SK-N-SH (cell line): ENCODE measurements at regions not wholly inside any gene's neighbourhood (a gene's known extent, or its start where the extent isn't known, plus 50 kb on each side); places are given as distances from the start of the nearest gene placed in this dataset.

Source experiments
- CTCF ChIA-PET: fragments of 300-600, 350-600 bp; formaldehyde crosslinking; extraction: SDS; loops from one replicate; lab custom pipeline; 2021; lab: Yijun Ruan, JAX
- POLR2A ChIA-PET: fragments of 350-600 bp; sonication (Branson Sonifier 250); formaldehyde crosslinking; extraction: SDS; loops from one replicate; lab custom pipeline; 2020; ENCODE audit warnings: antibody characterized with exemption, inconsistent platforms; lab: Yijun Ruan, JAX
- DNase-seq: peaks from one replicate; pipeline ENCODE4 v3.0.0; 2012
- H2AFZ ChIP-seq: fragments of 200-600 bp; sonication (generic); 2 replicates; pipeline ENCODE4 v1.8.1; 2016; ENCODE audit warnings: antibody characterized with exemption, mild to moderate bottlenecking, low read depth
- H3F3A ChIP-seq: fragments of 200-600 bp; sonication (generic); replicated peaks from 2 replicates; pipeline ENCODE3; 2016; ENCODE audit warnings: antibody characterized with exemption, mild to moderate bottlenecking; ENCODE audit not compliant: insufficient read depth
- H3K27ac ChIP-seq, 2 experiments: fragments of 200-500 bp in 1 of 2; fragments of 200-600 bp in 1 of 2; sonication (Bioruptor generic) in 1 of 2; sonication (generic), shearing (Covaris generic) in 1 of 2; 2 replicates each; pipeline versions ENCODE4 v1.5.1 to v1.6.1; 2014 to 2016; ENCODE audit warnings: low read depth in 2 of 2, inconsistent platforms in 1 of 2, low read length in 1 of 2, mild to moderate bottlenecking in 1 of 2, mixed read lengths in 1 of 2
- H3K27me3 ChIP-seq: fragments of 200-600 bp; sonication (generic), shearing (Covaris generic); 2 replicates; pipeline ENCODE4 v1.6.1; 2016; ENCODE audit warnings: mixed run types; ENCODE audit not compliant: insufficient read depth
- H3K36me3 ChIP-seq, 2 experiments: fragments of 200-500 bp in 1 of 2; fragments of 200-600 bp in 1 of 2; sonication (Bioruptor generic) in 1 of 2; sonication (generic) in 1 of 2; replicated peaks in 1 of 2; 2 replicates each; pipeline versions ENCODE3 to v1.5.1; 2014 to 2016; ENCODE audit warnings: low read length in 1 of 2, mild to moderate bottlenecking in 1 of 2; ENCODE audit not compliant: insufficient read depth in 2 of 2, control insufficient read depth in 1 of 2
- H3K4me1 ChIP-seq, 2 experiments: fragments of 200-500 bp in 1 of 2; fragments of 200-600 bp in 1 of 2; sonication (Bioruptor generic) in 1 of 2; sonication (generic), shearing (Covaris generic) in 1 of 2; 2 replicates each; pipeline versions ENCODE4 v1.5.1 to v1.6.1; 2014 to 2016; ENCODE audit warnings: low read depth in 1 of 2, low read length in 1 of 2, mixed run types in 1 of 2; ENCODE audit not compliant: insufficient read depth in 2 of 2, control insufficient read depth in 1 of 2
- H3K4me2 ChIP-seq: fragments of 200-600 bp; sonication (generic), shearing (Covaris generic); 2 replicates; pipeline ENCODE4 v1.6.1; 2017; ENCODE audit warnings: mixed run types
- H3K4me3 ChIP-seq, 2 experiments: fragments of 200-500 bp in 1 of 2; fragments of 200-600 bp in 1 of 2; sonication (Bioruptor generic) in 1 of 2; sonication (generic), shearing (Covaris generic) in 1 of 2; 2 replicates each; pipeline versions ENCODE4 v1.5.1 to v1.8.1; 2014 to 2016; ENCODE audit warnings: low read depth in 2 of 2, inconsistent platforms in 1 of 2, low read length in 1 of 2, mild to moderate bottlenecking in 1 of 2, mixed read lengths in 1 of 2, moderate library complexity in 1 of 2
- H3K79me2 ChIP-seq: fragments of 200-600 bp; sonication (generic); 2 replicates; pipeline ENCODE4 v1.8.1; 2017; ENCODE audit warnings: mild to moderate bottlenecking; ENCODE audit not compliant: insufficient read depth
- H3K9ac ChIP-seq: fragments of 200-600 bp; sonication (generic); 2 replicates; pipeline ENCODE4 v1.6.1; 2017; ENCODE audit warnings: mixed run types
- H3K9me2 ChIP-seq: fragments of 200-600 bp; sonication (generic); 2 replicates; pipeline ENCODE4 v1.6.1; 2017; ENCODE audit warnings: mixed run types
- H3K9me3 ChIP-seq: fragments of 200-600 bp; sonication (generic); 2 replicates; pipeline ENCODE4 v1.6.1; 2017; ENCODE audit warnings: mixed run types, mild to moderate bottlenecking, moderate library complexity
- H4K20me1 ChIP-seq: fragments of 200-600 bp; sonication (generic); 2 replicates; pipeline ENCODE4 v1.6.1; 2017; ENCODE audit warnings: mild to moderate bottlenecking, mixed run types; ENCODE audit not compliant: insufficient read depth
- CTCF ChIP-seq: fragments of 200-600 bp; sonication (generic); IDR thresholded peaks from 2 replicates; pipeline ENCODE4 v1.6.1; 2017; ENCODE audit warnings: antibody characterized with exemption, mild to moderate bottlenecking, moderate library complexity
- ELF1 ChIP-seq: IDR thresholded peaks from 2 replicates; pipeline ENCODE4 v1.4.0; 2012
- EZH2phosphoT487 ChIP-seq: fragments of 200-600 bp; sonication (generic); IDR thresholded peaks from 2 replicates; pipeline ENCODE4 v1.6.1; 2017; ENCODE audit warnings: low read depth, mixed run types, mild to moderate bottlenecking, antibody characterized with exemption, moderate library complexity, borderline replicate concordance
- FOSL2 ChIP-seq: IDR thresholded peaks from 2 replicates; pipeline ENCODE4 v1.4.0; 2012; ENCODE audit warnings: low read depth, mild to moderate bottlenecking, moderate library complexity, borderline replicate concordance
- FOXJ3 ChIP-seq: sonication (generic); formaldehyde crosslinking; IDR thresholded peaks from 2 replicates; pipeline ENCODE4 v1.5.1; 2020; ENCODE audit warnings: mild to moderate bottlenecking, missing genetic modification reagents
- FOXM1 ChIP-seq: IDR thresholded peaks from 2 replicates; pipeline ENCODE4 v1.4.0; 2012; ENCODE audit warnings: low read depth, mild to moderate bottlenecking
- GABPA ChIP-seq: IDR thresholded peaks from 2 replicates; pipeline ENCODE4 v1.4.0; 2012; ENCODE audit warnings: low read depth, mild to moderate bottlenecking
- JUND ChIP-seq: IDR thresholded peaks from 2 replicates; pipeline ENCODE4 v1.4.0; 2012
- MAX ChIP-seq: IDR thresholded peaks from 2 replicates; pipeline ENCODE4 v1.4.0; 2012; ENCODE audit warnings: low read depth
- MXI1 ChIP-seq: IDR thresholded peaks from 2 replicates; pipeline ENCODE4 v1.6.1; 2012; ENCODE audit warnings: mild to moderate bottlenecking, low read depth, low read length, improper control_type of control experiment
- NFIC ChIP-seq: IDR thresholded peaks from 2 replicates; pipeline ENCODE4 v1.4.0; 2012; ENCODE audit warnings: borderline replicate concordance
- NRF1 ChIP-seq: IDR thresholded peaks from 2 replicates; pipeline ENCODE4 v1.6.1; 2012; ENCODE audit warnings: low read depth, mild to moderate bottlenecking, low read length
- RFX5 ChIP-seq: IDR thresholded peaks from 2 replicates; pipeline ENCODE4 v1.6.1; 2012; ENCODE audit warnings: mild to moderate bottlenecking, improper control_type of control experiment, low read length
- SIN3A ChIP-seq: IDR thresholded peaks from 2 replicates; pipeline ENCODE4 v1.6.1; 2012; ENCODE audit warnings: low read depth, mild to moderate bottlenecking, low read length, moderate library complexity, borderline replicate concordance
- SMC3 ChIP-seq: IDR thresholded peaks from 2 replicates; pipeline ENCODE4 v1.6.1; 2012; ENCODE audit warnings: low read depth, low read length, improper control_type of control experiment
- TCF12 ChIP-seq: IDR thresholded peaks from 2 replicates; pipeline ENCODE4 v1.4.0; 2012
- WGBS: methylation state at CpG from one replicate; pipeline ENCODE4 v1.1.6; 2017; ENCODE audit warnings: low lambda C conversion rate; 5-methylcytosine and 5-hydroxymethylcytosine counted together
- TF ChIP-seq, protein P1 (sequence below): IDR thresholded peaks from 2 replicates; pipeline ENCODE4 v1.4.0; 2012; ENCODE audit warnings: low read depth, borderline replicate concordance
- TF ChIP-seq, protein P2 (sequence below): IDR thresholded peaks from 2 replicates; pipeline ENCODE4 v1.6.1; 2012; ENCODE audit warnings: mild to moderate bottlenecking, low read depth, low read length, moderate library complexity
- TF ChIP-seq, protein P3 (sequence below): fragments of 150-350 bp; IDR thresholded peaks from 2 replicates; pipeline ENCODE4 v1.6.1; 2016; ENCODE audit warnings: mild to moderate bottlenecking, low read depth, low read length

DNA sequence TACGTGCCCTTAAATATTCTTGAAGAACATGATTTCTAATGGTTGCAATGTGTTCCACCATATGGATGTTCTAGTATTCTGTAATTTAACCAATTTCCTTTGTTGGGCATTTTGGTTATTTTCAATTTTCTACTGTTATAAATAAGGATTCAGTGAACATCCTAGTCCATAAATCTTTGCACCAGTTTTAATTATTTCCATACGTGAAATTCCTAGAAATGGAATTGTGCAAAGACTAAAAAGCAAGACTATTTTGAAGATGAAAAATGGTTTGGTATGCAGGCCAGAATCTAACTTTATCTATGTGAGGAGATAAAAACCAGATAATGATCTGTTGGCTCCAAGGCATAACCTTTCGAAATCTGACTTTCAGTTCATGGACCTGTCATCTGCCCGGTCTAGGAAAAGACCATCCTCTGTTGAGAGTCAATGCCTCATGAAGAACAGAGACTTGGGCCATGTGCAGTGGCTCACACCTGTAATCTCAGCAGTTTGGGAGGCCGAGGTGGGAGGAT is 633.2 kb upstream of the NRP1 start:
- Histone ChIP-seq H3K27ac (no peak overlapping the region), H3F3A (no peaks in the 10 kb centered on the region), H3K9ac (no peak overlapping the region), H3K79me2 (no peaks in the 10 kb centered on the region), H3K9me2 (no peaks in the 10 kb centered on the region), H3K9me3 (no peaks in the 10 kb centered on the region), H3K4me2 (no peak overlapping the region), H3K36me3 (no peaks in the 10 kb centered on the region), H3K4me3 (no peak overlapping the region)
- ChIA-PET POLR2A (no interaction called here), CTCF (no interaction called here)
- no peak for DNase-seq
- no peak for TF ChIP-seq RFX5
- TF ChIP-seq TCF12, result peak; percentile 9; the same call in 1 of the 2 replicates
- no peak for TF ChIP-seq JUND
- TF ChIP-seq, all 33 proteins: peak for 1
- 74% methylated on average over 5 of the region's 5 CpGs for WGBS
- Histone ChIP-seq H4K20me1 (no peaks in the 10 kb centered on the region), H2AFZ (no peak overlapping the region), H3K27me3 (no peaks in the 10 kb centered on the region), H3K4me1 (no peaks in the 10 kb centered on the region; a peak in 1 of 4 replicates)

DNA sequence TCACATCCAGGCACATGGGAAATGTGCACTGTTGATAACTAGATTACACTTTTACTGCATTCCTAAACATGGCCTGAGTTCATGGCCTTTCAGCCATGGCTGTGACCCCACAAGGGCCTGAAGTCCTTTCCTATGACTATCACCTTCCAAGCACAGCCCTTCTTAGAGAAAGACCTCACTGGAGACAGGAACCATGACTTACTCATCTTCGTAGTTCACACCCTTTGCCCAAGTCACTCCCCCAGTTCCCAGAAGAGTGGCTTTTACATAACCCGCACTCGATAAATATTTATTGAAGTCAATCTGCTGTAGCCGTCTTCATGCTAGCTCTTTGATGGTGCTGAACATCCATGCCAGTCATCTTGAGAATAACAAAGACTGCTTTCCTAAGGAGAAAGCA is 632.5 kb upstream of the NRP1 start:
- H2AFZ ChIP-seq, result no peak overlapping the region
- no peaks in the 10 kb centered on the region for H3F3A ChIP-seq
- no peaks in the 10 kb centered on the region; a peak in 1 of 4 replicates for H3K4me1 ChIP-seq
- no peaks in the 10 kb centered on the region for H3K27me3 ChIP-seq
- H3K79me2 ChIP-seq, result no peaks in the 10 kb centered on the region
- H4K20me1 ChIP-seq, result no peaks in the 10 kb centered on the region
- no peaks in the 10 kb centered on the region for H3K36me3 ChIP-seq
- no peaks in the 10 kb centered on the region for H3K9me3 ChIP-seq
- DNase-seq, result no peak
- no peaks in the 10 kb centered on the region for H3K9me2 ChIP-seq
- no peak overlapping the region for H3K27ac ChIP-seq
- CTCF ChIA-PET, result no interaction called here
- POLR2A ChIA-PET, result no interaction called here
- no peak overlapping the region for H3K9ac ChIP-seq
- 93% methylated on average over 4 of the region's 4 CpGs for WGBS
- no peak overlapping the region for H3K4me3 ChIP-seq
- no peak overlapping the region for H3K4me2 ChIP-seq
- TF ChIP-seq CTCF, result no peak
- no peak for TF ChIP-seq FOXJ3
- no peak for TF ChIP-seq MXI1
- TF ChIP-seq SMC3, result no peak
- no peak for TF ChIP-seq NRF1
- TF ChIP-seq SIN3A, result no peak
- TF ChIP-seq EZH2phosphoT487, result no peak
- TF ChIP-seq JUND, result no peak
- no peak for TF ChIP-seq NFIC
- TF ChIP-seq, protein P1, sequence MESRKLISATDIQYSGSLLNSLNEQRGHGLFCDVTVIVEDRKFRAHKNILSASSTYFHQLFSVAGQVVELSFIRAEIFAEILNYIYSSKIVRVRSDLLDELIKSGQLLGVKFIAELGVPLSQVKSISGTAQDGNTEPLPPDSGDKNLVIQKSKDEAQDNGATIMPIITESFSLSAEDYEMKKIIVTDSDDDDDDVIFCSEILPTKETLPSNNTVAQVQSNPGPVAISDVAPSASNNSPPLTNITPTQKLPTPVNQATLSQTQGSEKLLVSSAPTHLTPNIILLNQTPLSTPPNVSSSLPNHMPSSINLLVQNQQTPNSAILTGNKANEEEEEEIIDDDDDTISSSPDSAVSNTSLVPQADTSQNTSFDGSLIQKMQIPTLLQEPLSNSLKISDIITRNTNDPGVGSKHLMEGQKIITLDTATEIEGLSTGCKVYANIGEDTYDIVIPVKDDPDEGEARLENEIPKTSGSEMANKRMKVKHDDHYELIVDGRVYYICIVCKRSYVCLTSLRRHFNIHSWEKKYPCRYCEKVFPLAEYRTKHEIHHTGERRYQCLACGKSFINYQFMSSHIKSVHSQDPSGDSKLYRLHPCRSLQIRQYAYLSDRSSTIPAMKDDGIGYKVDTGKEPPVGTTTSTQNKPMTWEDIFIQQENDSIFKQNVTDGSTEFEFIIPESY, result no peak
- TF ChIP-seq FOSL2, result no peak
- TF ChIP-seq GABPA, result no peak
- TF ChIP-seq, protein P2, sequence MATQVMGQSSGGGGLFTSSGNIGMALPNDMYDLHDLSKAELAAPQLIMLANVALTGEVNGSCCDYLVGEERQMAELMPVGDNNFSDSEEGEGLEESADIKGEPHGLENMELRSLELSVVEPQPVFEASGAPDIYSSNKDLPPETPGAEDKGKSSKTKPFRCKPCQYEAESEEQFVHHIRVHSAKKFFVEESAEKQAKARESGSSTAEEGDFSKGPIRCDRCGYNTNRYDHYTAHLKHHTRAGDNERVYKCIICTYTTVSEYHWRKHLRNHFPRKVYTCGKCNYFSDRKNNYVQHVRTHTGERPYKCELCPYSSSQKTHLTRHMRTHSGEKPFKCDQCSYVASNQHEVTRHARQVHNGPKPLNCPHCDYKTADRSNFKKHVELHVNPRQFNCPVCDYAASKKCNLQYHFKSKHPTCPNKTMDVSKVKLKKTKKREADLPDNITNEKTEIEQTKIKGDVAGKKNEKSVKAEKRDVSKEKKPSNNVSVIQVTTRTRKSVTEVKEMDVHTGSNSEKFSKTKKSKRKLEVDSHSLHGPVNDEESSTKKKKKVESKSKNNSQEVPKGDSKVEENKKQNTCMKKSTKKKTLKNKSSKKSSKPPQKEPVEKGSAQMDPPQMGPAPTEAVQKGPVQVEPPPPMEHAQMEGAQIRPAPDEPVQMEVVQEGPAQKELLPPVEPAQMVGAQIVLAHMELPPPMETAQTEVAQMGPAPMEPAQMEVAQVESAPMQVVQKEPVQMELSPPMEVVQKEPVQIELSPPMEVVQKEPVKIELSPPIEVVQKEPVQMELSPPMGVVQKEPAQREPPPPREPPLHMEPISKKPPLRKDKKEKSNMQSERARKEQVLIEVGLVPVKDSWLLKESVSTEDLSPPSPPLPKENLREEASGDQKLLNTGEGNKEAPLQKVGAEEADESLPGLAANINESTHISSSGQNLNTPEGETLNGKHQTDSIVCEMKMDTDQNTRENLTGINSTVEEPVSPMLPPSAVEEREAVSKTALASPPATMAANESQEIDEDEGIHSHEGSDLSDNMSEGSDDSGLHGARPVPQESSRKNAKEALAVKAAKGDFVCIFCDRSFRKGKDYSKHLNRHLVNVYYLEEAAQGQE, result no peak
- TF ChIP-seq, protein P3, sequence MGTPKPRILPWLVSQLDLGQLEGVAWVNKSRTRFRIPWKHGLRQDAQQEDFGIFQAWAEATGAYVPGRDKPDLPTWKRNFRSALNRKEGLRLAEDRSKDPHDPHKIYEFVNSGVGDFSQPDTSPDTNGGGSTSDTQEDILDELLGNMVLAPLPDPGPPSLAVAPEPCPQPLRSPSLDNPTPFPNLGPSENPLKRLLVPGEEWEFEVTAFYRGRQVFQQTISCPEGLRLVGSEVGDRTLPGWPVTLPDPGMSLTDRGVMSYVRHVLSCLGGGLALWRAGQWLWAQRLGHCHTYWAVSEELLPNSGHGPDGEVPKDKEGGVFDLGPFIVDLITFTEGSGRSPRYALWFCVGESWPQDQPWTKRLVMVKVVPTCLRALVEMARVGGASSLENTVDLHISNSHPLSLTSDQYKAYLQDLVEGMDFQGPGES, result no peak
- TF ChIP-seq FOXM1, result no peak
- TF ChIP-seq ELF1, result no peak
- TF ChIP-seq MAX, result no peak
